K562 (cell line): ENCODE measurements at regions not wholly inside any gene's neighbourhood (a gene's known extent, or its start where the extent isn't known, plus 50 kb on each side); places are given as distances from the start of the nearest gene placed in this dataset.

Experiments
- ATAC-seq: fragments of 200-7000 bp; cut with Tn5 transposase; 3 replicates; pipeline ENCODE4 v1.9.1; 2020; ENCODE audit warnings: moderate library complexity
- BruUV-seq: library from RNA; stranded (reverse); fragments of 400-500 nt; replicated peaks from 2 replicates; lab custom pipeline; 2021; lab: Mats Ljungman, UMichigan
- CTCF ChIA-PET: fragments of 300-600 bp; formaldehyde crosslinking; extraction: SDS; loops from one replicate; lab custom pipeline; 2021; ENCODE audit warnings: low intra/inter-chr PET ratio; lab: Yijun Ruan, JAX
- POLR2A ChIA-PET: fragments of 300-600, 350-650 bp; sonication (Branson Sonifier 250); formaldehyde crosslinking; extraction: SDS; loops from one replicate; lab custom pipeline; 2021; ENCODE audit warnings: antibody characterized with exemption, inconsistent platforms; lab: Yijun Ruan, JAX
- DNase-seq, 4 experiments: peaks; one replicate each; pipeline versions ENCODE4 v3.0.0 to v3.0.0-alpha.2; 2011 to 2018; ENCODE audit warnings: low spot score in 3 of 4, mixed read lengths in 3 of 4; ENCODE audit errors: extremely low read depth in 1 of 4
- FAIRE-seq: peaks from 2 replicates; lab custom pipeline; 2011; peaks lifted over from hg19 to GRCh38; lab: Jason Lieb, UNC
- H2AFZ ChIP-seq: 2 replicates; pipeline ENCODE4 v1.6.0; 2011; ENCODE audit warnings: low read depth, low read length, control low read depth, inconsistent platforms
- H3K27ac ChIP-seq: fragments of 200-600 bp; 3 replicates; pipeline ENCODE4 v1.8.0; 2011; ENCODE audit warnings: low read depth, mild to moderate bottlenecking, control low read depth, inconsistent platforms, low read length, moderate library complexity, mixed read lengths; ENCODE audit errors: extremely low read depth
- H3K27me3 ChIP-seq, 2 experiments: fragments of 300-600 bp in 1 of 2; 2 replicates in 1 of 2; 3 replicates in 1 of 2; pipeline versions ENCODE4 v1.6.0 to v1.8.0; 2011; ENCODE audit warnings: inconsistent platforms in 2 of 2, low read length in 2 of 2, mild to moderate bottlenecking in 1 of 2, mixed read lengths in 1 of 2, moderate library complexity in 1 of 2; ENCODE audit not compliant: control insufficient read depth in 2 of 2, insufficient read depth in 2 of 2
- H3K36me3 ChIP-seq: fragments of 300-600 bp; 3 replicates; pipeline ENCODE4 v1.8.0; 2011; ENCODE audit warnings: mild to moderate bottlenecking, low read length, inconsistent platforms; ENCODE audit not compliant: control insufficient read depth, insufficient read depth
- H3K4me1 ChIP-seq, 2 experiments: fragments of 200-600 bp in 1 of 2; replicated peaks in 1 of 2; 2 replicates in 1 of 2; 3 replicates in 1 of 2; pipeline versions ENCODE4 v1.5.1 to v1.8.0; 2011; ENCODE audit warnings: inconsistent platforms in 2 of 2, low read length in 2 of 2, mild to moderate bottlenecking in 1 of 2, mixed read lengths in 1 of 2, moderate library complexity in 1 of 2; ENCODE audit not compliant: control insufficient read depth in 2 of 2, insufficient read depth in 2 of 2
- H3K4me2 ChIP-seq: 2 replicates; pipeline ENCODE4 v1.6.1; 2011; ENCODE audit warnings: low read length, control low read depth, inconsistent platforms, mixed read lengths; ENCODE audit not compliant: insufficient read depth
- H3K4me3 ChIP-seq: fragments of 200-600 bp; sonication (generic), shearing (Covaris generic); 2 replicates; pipeline ENCODE4 v1.5.1; 2016; ENCODE audit warnings: control low read depth, inconsistent platforms
- H3K79me2 ChIP-seq: fragments of 200-600 bp; 3 replicates; pipeline ENCODE4 v1.8.0; 2011; ENCODE audit warnings: low read length, inconsistent platforms; ENCODE audit not compliant: control insufficient read depth, insufficient read depth
- H3K9ac ChIP-seq, 2 experiments: 2 replicates each; pipeline versions ENCODE4 v1.6.0 to v1.6.1; 2011; ENCODE audit warnings: low read depth in 2 of 2, low read length in 2 of 2, control low read depth in 1 of 2, inconsistent platforms in 1 of 2, mild to moderate bottlenecking in 1 of 2, mixed read lengths in 1 of 2; ENCODE audit not compliant: insufficient read depth in 1 of 2
- H3K9me1 ChIP-seq: one replicate; pipeline ENCODE4 v1.6.0; 2011; ENCODE audit warnings: inconsistent platforms, mild to moderate bottlenecking, low read length, moderate library complexity; ENCODE audit not compliant: control insufficient read depth, insufficient read depth
- H3K9me3 ChIP-seq: replicated peaks from 2 replicates; pipeline ENCODE4 v1.5.1; 2011; ENCODE audit warnings: low read depth, low read length, inconsistent platforms; ENCODE audit not compliant: control insufficient read depth, insufficient read depth
- H4K20me1 ChIP-seq: replicated peaks from 2 replicates; pipeline ENCODE4 v1.6.1; 2011; ENCODE audit warnings: low read length, inconsistent platforms, mixed read lengths; ENCODE audit not compliant: control insufficient read depth, insufficient read depth
- DIDO1 ChIP-seq: fragments of 450-650 bp; IDR thresholded peaks from 2 replicates; pipeline ENCODE4 v1.6.1; 2016; ENCODE audit warnings: low read depth, missing biosample characterization, missing genetic modification characterization
- MCM3 ChIP-seq: fragments of 450-650 bp; IDR thresholded peaks from 2 replicates; pipeline ENCODE4 v1.6.1; 2016
- SMARCA5 ChIP-seq: fragments of 450-650 bp; IDR thresholded peaks from 2 replicates; pipeline ENCODE4 v1.6.1; 2016
- STAT5A ChIP-seq: IDR thresholded peaks from 2 replicates; pipeline ENCODE4 v1.6.1; 2012; ENCODE audit warnings: low read length, inconsistent platforms, borderline replicate concordance
- ZBTB40 ChIP-seq, 2 experiments: fragments of 450-650 bp in 1 of 2; sonication (generic) in 1 of 2; formaldehyde crosslinking in 1 of 2; IDR thresholded peaks; 2 replicates each; pipeline versions ENCODE4 v1.7.1 to v1.9.0; 2016 to 2022; ENCODE audit warnings: inconsistent platforms in 1 of 2, mild to moderate bottlenecking in 1 of 2, missing genetic modification reagents in 1 of 2
- ZNF134 ChIP-seq: fragments of 250-450 bp; sonication (Bioruptor Pico); conservative IDR thresholded peaks from 2 replicates; pipeline ENCODE4 v1.4.0; 2020
- WGBS: fragments of 100-300 bp; shearing (Covaris generic); methylation state at CpG from one replicate; pipeline ENCODE4 v1.1.6; 2016; ENCODE audit warnings: low coverage, mixed read lengths; ENCODE audit not compliant: insufficient coverage; ENCODE audit errors: missing lambda C conversion rate; 5-methylcytosine and 5-hydroxymethylcytosine counted together
- in situ Hi-C: fragments of 300-500 bp; cut with MboI; formaldehyde crosslinking; loops from 4 replicates; pipeline ENCODE4 v1.15.0; 2018; ENCODE audit warnings: inconsistent platforms, mixed read lengths
- intact Hi-C: fragments of 100-400 bp; cut with micrococcal nuclease; formaldehyde crosslinking; loops from 2 replicates; pipeline ENCODE4 v1.14.2; 2022

GRCh38 chr2:119086327-119086726 lies 72.2 kb downstream of the C1QL2 start:
- H3K4me2 ChIP-seq, result no peak overlapping the region
- intact Hi-C loops, result no loop called here
- H3K9ac ChIP-seq, result no peak overlapping the region
- H2AFZ ChIP-seq, result no peak overlapping the region
- TF ChIP-seq ZBTB40 (IDR thresholded peaks at IDR 0.05) (no peak), ZBTB40 (CRISPR knock-in tag; IDR thresholded peaks at IDR 0.05) (no peak), ZNF134 (CRISPR knock-in tag) (no peak), STAT5A (no peak), DIDO1 (tag) (no peak), MCM3 (no peak), SMARCA5 (no peak)
- no peak for FAIRE-seq
- no TSS peak for BruUV-seq
- no peaks in the 10 kb centered on the region for H3K9me1 ChIP-seq
- ATAC-seq, result no peak
- POLR2A ChIA-PET, result no interaction called here
- H4K20me1 ChIP-seq, result no peaks in the 10 kb centered on the region
- H3K4me3 ChIP-seq, result no peak overlapping the region
- no peak overlapping the region for H3K27ac ChIP-seq
- no peaks in the 10 kb centered on the region for H3K79me2 ChIP-seq
- no peaks in the 10 kb centered on the region for H3K36me3 ChIP-seq
- CTCF ChIA-PET, result no interaction called here
- H3K4me1 ChIP-seq, result no peaks in the 10 kb centered on the region
- H3K9me3 ChIP-seq, result no peaks in the 10 kb centered on the region
- no peak for DNase-seq
- in situ Hi-C loops, result no loop called here
- 1% methylated on average over 8 of the region's 8 CpGs for WGBS
- peaks cover 5 to 28% of the 10 kb centered on the region in 2 experiments; a peak in 3 of 5 replicates for H3K27me3 ChIP-seq
